ENCODE measurements at regions not wholly inside any gene's neighbourhood (a gene's known extent, or its start where the extent isn't known, plus 50 kb on each side); places are given as distances from the start of the nearest gene placed in this dataset.

- Mint-ChIP-seq H3K9me3 (peaks cover 4% of the 10 kb centered on the region; the same call in 1 of the 2 replicates), H3K27ac (no peak overlapping the region), H3K4me1 (ENCODE audit: low read depth) (no peaks in the 10 kb centered on the region), H3K4me3 (no peak overlapping the region), H3K36me3 (ENCODE audit: low read depth) (no peaks in the 10 kb centered on the region), H3K27me3 (ENCODE audit: insufficient read depth) (no peaks in the 10 kb centered on the region; the same call in 1 of the 2 replicates)
- no peak for TF ChIP-seq CTCF (IDR thresholded peaks at IDR 0.05)
- DNase-seq, result no peak
These were observed 649.4 kb upstream of the SLC8A1 start for GRCh38 chr2:41101281-41101680.

- Mint-ChIP-seq H3K4me1 (ENCODE audit: low read depth) (no peaks in the 10 kb centered on the region), H3K4me3 (no peak overlapping the region), H3K9me3 (peaks cover 4% of the 10 kb centered on the region; the same call in 1 of the 2 replicates), H3K27me3 (ENCODE audit: insufficient read depth) (no peaks in the 10 kb centered on the region), H3K36me3 (ENCODE audit: low read depth) (no peaks in the 10 kb centered on the region), H3K27ac (no peak overlapping the region)
- no peak for DNase-seq
- TF ChIP-seq CTCF (IDR thresholded peaks at IDR 0.05), result no peak
These were observed 657.9 kb upstream of the SLC8A1 start for GRCh38 chr2:41109744-41110143.

- TF ChIP-seq CTCF (IDR thresholded peaks at IDR 0.05), result no peak
- no peaks in the 10 kb centered on the region for H3K36me3 Mint-ChIP-seq (ENCODE audit: low read depth)
- peaks cover 4% of the 10 kb centered on the region; the same call in 1 of the 2 replicates for H3K9me3 Mint-ChIP-seq
- no peak for DNase-seq
- no peaks in the 10 kb centered on the region for H3K27me3 Mint-ChIP-seq (ENCODE audit: insufficient read depth)
- no peaks in the 10 kb centered on the region for H3K4me1 Mint-ChIP-seq (ENCODE audit: low read depth)
- H3K27ac Mint-ChIP-seq, result no peak overlapping the region
- no peak overlapping the region for H3K4me3 Mint-ChIP-seq
These were observed 660.1 kb upstream of the SLC8A1 start for GRCh38 chr2:41111836-41112627.

- H3K4me1 Mint-ChIP-seq (ENCODE audit: low read depth), result no peaks in the 10 kb centered on the region
- no peak overlapping the region for H3K27ac Mint-ChIP-seq
- no peak for DNase-seq
- no peaks in the 10 kb centered on the region for H3K27me3 Mint-ChIP-seq (ENCODE audit: insufficient read depth)
- H3K9me3 Mint-ChIP-seq, result peaks cover 9% of the 10 kb centered on the region; the same call in 1 of the 2 replicates
- H3K4me3 Mint-ChIP-seq, result no peak overlapping the region
- TF ChIP-seq CTCF (IDR thresholded peaks at IDR 0.05), result no peak
- H3K36me3 Mint-ChIP-seq (ENCODE audit: low read depth), result no peaks in the 10 kb centered on the region
These were observed 664.4 kb upstream of the SLC8A1 start for GRCh38 chr2:41116106-41116797.

GRCh38 chr2:41119489-41119888 lies 667.6 kb upstream of the SLC8A1 start:
- Mint-ChIP-seq H3K4me1 (ENCODE audit: low read depth) (no peaks in the 10 kb centered on the region), H3K4me3 (no peak overlapping the region), H3K27me3 (ENCODE audit: insufficient read depth) (no peaks in the 10 kb centered on the region; the same call in 1 of the 2 replicates), H3K9me3 (peaks cover 5% of the 10 kb centered on the region; the same call in 1 of the 2 replicates), H3K27ac (no peak overlapping the region), H3K36me3 (ENCODE audit: low read depth) (no peaks in the 10 kb centered on the region)
- no peak for DNase-seq
- no peak for TF ChIP-seq CTCF (IDR thresholded peaks at IDR 0.05)

All from HFFc6 (cell line).